ENCODE measurements at regions not wholly inside any gene's neighbourhood (a gene's known extent, or its start where the extent isn't known, plus 50 kb on each side); places are given as distances from the start of the nearest gene placed in this dataset.

DNA sequence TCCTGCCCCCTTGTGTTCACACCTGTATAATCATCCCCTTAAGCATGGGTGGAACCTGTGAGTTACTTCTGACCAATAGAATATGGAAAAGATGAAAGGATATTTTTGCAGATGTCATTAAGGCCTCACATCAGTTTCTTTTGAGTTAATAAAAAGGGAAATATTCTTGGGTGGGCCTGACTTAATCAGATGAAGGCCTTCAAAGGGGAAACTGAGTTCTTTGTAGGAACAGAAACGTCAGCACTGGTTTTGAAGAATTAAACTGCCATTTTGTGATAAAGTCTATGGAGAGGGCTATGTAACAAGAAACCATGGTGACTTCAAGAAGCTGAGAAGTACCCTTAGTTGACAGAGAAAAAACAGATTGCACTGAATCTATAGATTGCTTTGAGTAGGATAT lies 168.7 kb upstream of the CNTNAP4 start:
- TF ChIP-seq POLR2A (IDR thresholded peaks at IDR 0.05) = no peak
- TF ChIP-seq, protein P1, sequence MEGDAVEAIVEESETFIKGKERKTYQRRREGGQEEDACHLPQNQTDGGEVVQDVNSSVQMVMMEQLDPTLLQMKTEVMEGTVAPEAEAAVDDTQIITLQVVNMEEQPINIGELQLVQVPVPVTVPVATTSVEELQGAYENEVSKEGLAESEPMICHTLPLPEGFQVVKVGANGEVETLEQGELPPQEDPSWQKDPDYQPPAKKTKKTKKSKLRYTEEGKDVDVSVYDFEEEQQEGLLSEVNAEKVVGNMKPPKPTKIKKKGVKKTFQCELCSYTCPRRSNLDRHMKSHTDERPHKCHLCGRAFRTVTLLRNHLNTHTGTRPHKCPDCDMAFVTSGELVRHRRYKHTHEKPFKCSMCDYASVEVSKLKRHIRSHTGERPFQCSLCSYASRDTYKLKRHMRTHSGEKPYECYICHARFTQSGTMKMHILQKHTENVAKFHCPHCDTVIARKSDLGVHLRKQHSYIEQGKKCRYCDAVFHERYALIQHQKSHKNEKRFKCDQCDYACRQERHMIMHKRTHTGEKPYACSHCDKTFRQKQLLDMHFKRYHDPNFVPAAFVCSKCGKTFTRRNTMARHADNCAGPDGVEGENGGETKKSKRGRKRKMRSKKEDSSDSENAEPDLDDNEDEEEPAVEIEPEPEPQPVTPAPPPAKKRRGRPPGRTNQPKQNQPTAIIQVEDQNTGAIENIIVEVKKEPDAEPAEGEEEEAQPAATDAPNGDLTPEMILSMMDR (IDR thresholded peaks at IDR 0.05) = no peak
